ENCODE measurements at regions not wholly inside any gene's neighbourhood (a gene's known extent, or its start where the extent isn't known, plus 50 kb on each side); places are given as distances from the start of the nearest gene placed in this dataset.

DNA sequence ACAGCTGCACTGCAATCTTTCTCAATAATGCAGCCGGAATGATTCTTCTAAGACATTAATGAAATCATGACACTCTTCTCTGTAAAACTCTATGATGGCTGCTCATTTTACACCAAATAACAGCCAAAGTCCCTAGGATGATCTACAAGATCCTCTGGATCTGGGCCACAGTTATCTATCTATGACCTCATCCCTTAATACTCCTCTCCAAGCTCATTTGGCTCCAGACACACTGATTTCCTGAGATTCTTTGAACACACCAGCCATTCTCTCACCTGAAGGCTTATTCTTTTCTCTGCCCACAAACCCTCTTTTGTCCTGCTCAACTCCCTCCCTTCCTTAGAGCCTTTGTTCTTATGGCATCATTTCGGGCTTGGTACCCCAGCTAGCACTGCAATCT, 577.4 kb upstream of the ANKRD30A start:
- WGBS (ENCODE audit: insufficient coverage), result 100% methylated on average over 2 of the region's 2 CpGs
- Histone ChIP-seq H3K4me3 (ENCODE audit: control insufficient read depth in 1 of 7, extremely low read depth in 1 of 7, insufficient read depth in 4 of 7, low read depth in 2 of 7, low read length in 6 of 7) (no peak overlapping the region), H3K9me3 (ENCODE audit: control extremely low read depth in 1 of 5, control insufficient read depth in 4 of 5, insufficient read depth in 2 of 5, low read depth in 1 of 5, low read length in 4 of 5) (no peaks in the 10 kb centered on the region), H3K36me3 (ENCODE audit: control insufficient read depth in 4 of 4, insufficient read depth in 4 of 4, low read length in 3 of 4) (no peaks in the 10 kb centered on the region), H3K27me3 (replicated peaks in 2 of 5; ENCODE audit: control insufficient read depth in 4 of 5, insufficient read depth in 5 of 5, low read length in 4 of 5) (no peaks in the 10 kb centered on the region), H3K4me1 (ENCODE audit: control extremely low read depth in 1 of 4, control insufficient read depth in 4 of 4, insufficient read depth in 4 of 4, low read length in 3 of 4) (no peaks in the 10 kb centered on the region), H3K27ac (ENCODE audit: insufficient read depth in 1 of 2, low read depth in 1 of 2, low read length in 2 of 2, poor library complexity in 1 of 2, severe bottlenecking in 2 of 2) (no peak overlapping the region)
- CTCF ChIA-PET, result no interaction called here
- no peak for DNase-seq
- POLR2A ChIA-PET, result no interaction called here

GRCh38 chr10:36542493-36542892, 582.9 kb upstream of the ANKRD30A start:
- no peak for DNase-seq
- no peaks in the 10 kb centered on the region for H3K27me3 ChIP-seq (replicated peaks in 2 of 5; ENCODE audit: control insufficient read depth in 4 of 5, insufficient read depth in 5 of 5, low read length in 4 of 5)
- ChIA-PET CTCF (no interaction called here), POLR2A (interaction anchor here (0.6 kb wide), 1 partner anchor 59 kb away, joined by 3 read pairs; no protein-coding TSS in a partner anchor)
- H3K36me3 ChIP-seq (ENCODE audit: control insufficient read depth in 4 of 4, insufficient read depth in 4 of 4, low read length in 3 of 4), result no peaks in the 10 kb centered on the region
- H3K4me3 ChIP-seq (ENCODE audit: control insufficient read depth in 1 of 7, extremely low read depth in 1 of 7, insufficient read depth in 4 of 7, low read depth in 2 of 7, low read length in 6 of 7), result no peak overlapping the region
- H3K27ac ChIP-seq (ENCODE audit: insufficient read depth in 1 of 2, low read depth in 1 of 2, low read length in 2 of 2, poor library complexity in 1 of 2, severe bottlenecking in 2 of 2), result no peak overlapping the region
- H3K4me1 ChIP-seq (ENCODE audit: control extremely low read depth in 1 of 4, control insufficient read depth in 4 of 4, insufficient read depth in 4 of 4, low read length in 3 of 4), result peaks cover 8 to 26% (median 19%) of the 10 kb centered on the region in 4 experiments
- H3K9me3 ChIP-seq (ENCODE audit: control extremely low read depth in 1 of 5, control insufficient read depth in 4 of 5, insufficient read depth in 2 of 5, low read depth in 1 of 5, low read length in 4 of 5), result no peaks in the 10 kb centered on the region
- WGBS (ENCODE audit: insufficient coverage), result 100% methylated on average over 3 of the region's 4 CpGs

DNA sequence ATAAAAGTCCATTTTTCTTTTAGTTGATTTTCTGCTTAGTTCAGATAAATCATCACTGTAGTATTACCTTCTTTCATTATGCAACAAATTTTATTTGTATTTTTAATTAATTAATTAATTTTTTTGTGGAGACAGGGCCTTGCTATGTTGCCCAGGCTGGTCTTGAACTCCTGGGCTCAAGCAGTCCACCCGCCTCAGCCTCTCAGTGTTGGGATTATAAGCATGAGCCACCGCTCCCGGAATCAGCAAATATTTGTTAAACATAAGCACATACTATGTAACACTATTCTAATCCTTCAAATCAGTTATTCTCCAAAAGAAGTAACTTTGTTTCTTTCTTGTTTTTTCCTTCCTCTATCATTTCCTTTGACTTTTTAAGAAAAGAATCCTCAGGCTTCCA, 584.8 kb upstream of the ANKRD30A start:
- POLR2A ChIA-PET, result no interaction called here
- H3K9me3 ChIP-seq (ENCODE audit: control extremely low read depth in 1 of 5, control insufficient read depth in 4 of 5, insufficient read depth in 2 of 5, low read depth in 1 of 5, low read length in 4 of 5), result no peaks in the 10 kb centered on the region
- WGBS (ENCODE audit: insufficient coverage), result 100% methylated on average over 1 of the region's 3 CpGs
- H3K27me3 ChIP-seq (replicated peaks in 2 of 5; ENCODE audit: control insufficient read depth in 4 of 5, insufficient read depth in 5 of 5, low read length in 4 of 5), result no peaks in the 10 kb centered on the region
- CTCF ChIA-PET, result no interaction called here
- H3K36me3 ChIP-seq (ENCODE audit: control insufficient read depth in 4 of 4, insufficient read depth in 4 of 4, low read length in 3 of 4), result no peaks in the 10 kb centered on the region
- DNase-seq, result no peak
- peaks cover 8 to 35% (median 22%) of the 10 kb centered on the region in 4 experiments for H3K4me1 ChIP-seq (ENCODE audit: control extremely low read depth in 1 of 4, control insufficient read depth in 4 of 4, insufficient read depth in 4 of 4, low read length in 3 of 4)
- no peak overlapping the region for H3K27ac ChIP-seq (ENCODE audit: insufficient read depth in 1 of 2, low read depth in 1 of 2, low read length in 2 of 2, poor library complexity in 1 of 2, severe bottlenecking in 2 of 2)
- H3K4me3 ChIP-seq (ENCODE audit: control insufficient read depth in 1 of 7, extremely low read depth in 1 of 7, insufficient read depth in 4 of 7, low read depth in 2 of 7, low read length in 6 of 7), result no peak overlapping the region

DNA sequence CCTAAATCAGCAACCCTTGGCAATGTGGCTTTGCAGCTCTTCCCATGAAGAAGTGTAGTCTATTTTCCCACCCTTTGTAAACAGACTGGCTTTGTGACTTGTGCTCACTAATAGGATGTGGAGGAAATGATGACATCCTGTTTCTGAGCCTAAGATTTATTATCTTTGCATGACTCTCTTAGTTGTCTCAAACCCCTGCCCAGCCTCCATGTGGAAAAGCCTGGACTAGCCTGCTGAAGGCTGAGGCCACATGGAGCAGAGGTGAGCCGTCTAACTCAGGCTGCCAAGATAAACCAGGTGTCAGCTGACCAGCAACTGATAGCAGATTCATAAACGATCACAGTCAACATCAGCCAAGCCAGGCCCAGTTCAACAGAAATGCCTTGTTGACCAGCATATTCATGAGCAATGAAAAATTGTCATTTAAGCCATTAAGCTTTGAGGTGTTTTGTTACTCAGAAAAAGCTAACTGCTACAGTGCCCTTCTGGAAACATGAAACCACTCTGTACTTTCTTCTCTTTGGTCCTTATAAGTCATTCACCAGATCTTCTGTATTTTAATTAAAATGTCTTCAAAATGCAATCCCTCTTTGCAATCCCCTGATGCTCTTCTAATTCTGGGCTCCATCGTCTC, 586.3 kb upstream of the ANKRD30A start:
- POLR2A ChIA-PET, result no interaction called here
- CTCF ChIA-PET, result no interaction called here
- Histone ChIP-seq H3K4me3 (ENCODE audit: control insufficient read depth in 1 of 7, extremely low read depth in 1 of 7, insufficient read depth in 4 of 7, low read depth in 2 of 7, low read length in 6 of 7) (peak overlapping the region in 1 of 7 experiments; percentile 28), H3K9me3 (ENCODE audit: control extremely low read depth in 1 of 5, control insufficient read depth in 4 of 5, insufficient read depth in 2 of 5, low read depth in 1 of 5, low read length in 4 of 5) (no peaks in the 10 kb centered on the region), H3K4me1 (ENCODE audit: control extremely low read depth in 1 of 4, control insufficient read depth in 4 of 4, insufficient read depth in 4 of 4, low read length in 3 of 4) (peaks cover 13 to 49% (median 33%) of the 10 kb centered on the region in 4 experiments), H3K27ac (ENCODE audit: insufficient read depth in 1 of 2, low read depth in 1 of 2, low read length in 2 of 2, poor library complexity in 1 of 2, severe bottlenecking in 2 of 2) (peak overlapping the region in 1 of 2 experiments; percentile 12), H3K36me3 (ENCODE audit: control insufficient read depth in 4 of 4, insufficient read depth in 4 of 4, low read length in 3 of 4) (no peaks in the 10 kb centered on the region), H3K27me3 (replicated peaks in 2 of 5; ENCODE audit: control insufficient read depth in 4 of 5, insufficient read depth in 5 of 5, low read length in 4 of 5) (no peaks in the 10 kb centered on the region)
- WGBS (ENCODE audit: insufficient coverage), result 0% methylated on average over 2 of the region's 3 CpGs
- peak; percentile 56 to 80 (median 71) for DNase-seq

- ChIA-PET CTCF (interaction anchor here (1.2 to 1.3 kb wide), 2 partner anchors 9 to 898 kb away, joined by 3 read pairs; no protein-coding TSS in a partner anchor), POLR2A (no interaction called here)
- Histone ChIP-seq H3K36me3 (ENCODE audit: control insufficient read depth in 4 of 4, insufficient read depth in 4 of 4, low read length in 3 of 4) (no peaks in the 10 kb centered on the region), H3K9me3 (ENCODE audit: control extremely low read depth in 1 of 5, control insufficient read depth in 4 of 5, insufficient read depth in 2 of 5, low read depth in 1 of 5, low read length in 4 of 5) (peaks cover 0 to 9% (median under 1%) of the 10 kb centered on the region in 5 experiments), H3K27me3 (replicated peaks in 2 of 5; ENCODE audit: control insufficient read depth in 4 of 5, insufficient read depth in 5 of 5, low read length in 4 of 5) (no peaks in the 10 kb centered on the region), H3K4me3 (ENCODE audit: control insufficient read depth in 1 of 7, extremely low read depth in 1 of 7, insufficient read depth in 4 of 7, low read depth in 2 of 7, low read length in 6 of 7) (no peak overlapping the region), H3K4me1 (ENCODE audit: control extremely low read depth in 1 of 4, control insufficient read depth in 4 of 4, insufficient read depth in 4 of 4, low read length in 3 of 4) (peaks cover 13 to 52% (median 34%) of the 10 kb centered on the region in 4 experiments), H3K27ac (ENCODE audit: insufficient read depth in 1 of 2, low read depth in 1 of 2, low read length in 2 of 2, poor library complexity in 1 of 2, severe bottlenecking in 2 of 2) (no peak overlapping the region)
- WGBS (ENCODE audit: insufficient coverage), result 15% methylated on average over 4 of the region's 5 CpGs
- peak; percentile 89 to 98 (median 97) for DNase-seq
Measured at GRCh38 chr10:36534471-36535002, 590.9 kb upstream of the ANKRD30A start.

DNA sequence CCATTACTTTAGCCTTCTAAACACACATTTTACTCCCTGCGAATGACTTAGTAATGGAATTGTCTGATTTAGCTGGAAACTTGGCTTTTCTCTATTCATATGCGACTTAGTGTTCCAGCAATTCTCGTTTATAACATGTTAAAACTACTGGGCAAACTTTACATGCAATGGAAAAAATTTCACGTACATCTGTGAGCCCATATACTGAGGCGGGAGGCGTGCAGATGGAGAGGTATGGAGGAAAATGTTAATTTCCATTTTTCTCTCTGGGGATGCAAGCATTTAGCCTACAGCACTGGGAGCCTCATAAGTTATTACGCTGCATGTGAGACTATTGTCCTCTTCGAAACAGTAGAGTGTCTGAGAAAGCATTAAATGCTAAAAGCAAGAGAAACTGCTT, 591.5 kb upstream of the ANKRD30A start:
- Histone ChIP-seq H3K4me1 (ENCODE audit: control extremely low read depth in 1 of 4, control insufficient read depth in 4 of 4, insufficient read depth in 4 of 4, low read length in 3 of 4) (peaks cover 10 to 47% (median 27%) of the 10 kb centered on the region in 4 experiments), H3K27me3 (replicated peaks in 2 of 5; ENCODE audit: control insufficient read depth in 4 of 5, insufficient read depth in 5 of 5, low read length in 4 of 5) (no peaks in the 10 kb centered on the region), H3K4me3 (ENCODE audit: control insufficient read depth in 1 of 7, extremely low read depth in 1 of 7, insufficient read depth in 4 of 7, low read depth in 2 of 7, low read length in 6 of 7) (no peak overlapping the region), H3K27ac (ENCODE audit: insufficient read depth in 1 of 2, low read depth in 1 of 2, low read length in 2 of 2, poor library complexity in 1 of 2, severe bottlenecking in 2 of 2) (no peak overlapping the region), H3K36me3 (ENCODE audit: control insufficient read depth in 4 of 4, insufficient read depth in 4 of 4, low read length in 3 of 4) (no peaks in the 10 kb centered on the region), H3K9me3 (ENCODE audit: control extremely low read depth in 1 of 5, control insufficient read depth in 4 of 5, insufficient read depth in 2 of 5, low read depth in 1 of 5, low read length in 4 of 5) (peaks cover 0 to 15% (median 1%) of the 10 kb centered on the region in 5 experiments)
- DNase-seq, result no peak
- WGBS (ENCODE audit: insufficient coverage), result 97% methylated on average over 6 of the region's 8 CpGs
- ChIA-PET POLR2A (no interaction called here), CTCF (interaction anchor here (1.3 kb wide), 1 partner anchor 897 kb away, joined by 3 read pairs; no protein-coding TSS in a partner anchor)

DNA sequence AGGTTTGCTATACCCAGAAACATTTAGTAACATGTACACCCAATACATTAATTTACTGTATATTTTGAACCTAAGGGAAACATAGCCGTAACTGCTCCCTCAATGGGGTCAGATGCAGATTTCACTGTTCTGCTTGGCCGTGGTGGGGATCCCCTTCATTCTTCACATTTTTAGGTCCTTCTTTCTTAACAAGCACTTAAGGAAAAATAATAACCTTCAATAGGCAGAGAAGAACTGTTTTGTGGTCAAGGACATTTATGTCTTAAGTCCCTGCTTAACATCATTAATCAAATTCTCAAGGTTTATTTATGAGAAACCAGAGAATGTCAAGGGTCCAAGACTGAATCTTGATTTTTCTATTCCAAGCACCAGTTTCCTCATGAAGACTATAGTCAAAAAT, 592.1 kb upstream of the ANKRD30A start:
- POLR2A ChIA-PET, result no interaction called here
- H3K9me3 ChIP-seq (ENCODE audit: control extremely low read depth in 1 of 5, control insufficient read depth in 4 of 5, insufficient read depth in 2 of 5, low read depth in 1 of 5, low read length in 4 of 5), result peaks cover 0 to 16% (median 1%) of the 10 kb centered on the region in 5 experiments
- no peaks in the 10 kb centered on the region for H3K27me3 ChIP-seq (replicated peaks in 2 of 5; ENCODE audit: control insufficient read depth in 4 of 5, insufficient read depth in 5 of 5, low read length in 4 of 5)
- DNase-seq, result no peak
- no CpG with 5 or more reads among the region's 2 CpGs for WGBS (ENCODE audit: insufficient coverage)
- no peaks in the 10 kb centered on the region for H3K36me3 ChIP-seq (ENCODE audit: control insufficient read depth in 4 of 4, insufficient read depth in 4 of 4, low read length in 3 of 4)
- CTCF ChIA-PET, result no interaction called here
- H3K4me3 ChIP-seq (ENCODE audit: control insufficient read depth in 1 of 7, extremely low read depth in 1 of 7, insufficient read depth in 4 of 7, low read depth in 2 of 7, low read length in 6 of 7), result no peak overlapping the region
- H3K27ac ChIP-seq (ENCODE audit: insufficient read depth in 1 of 2, low read depth in 1 of 2, low read length in 2 of 2, poor library complexity in 1 of 2, severe bottlenecking in 2 of 2), result no peak overlapping the region
- peaks cover 5 to 42% (median 22%) of the 10 kb centered on the region in 4 experiments for H3K4me1 ChIP-seq (ENCODE audit: control extremely low read depth in 1 of 4, control insufficient read depth in 4 of 4, insufficient read depth in 4 of 4, low read length in 3 of 4)
